ENCODE measurements at regions not wholly inside any gene's neighbourhood (a gene's known extent, or its start where the extent isn't known, plus 50 kb on each side); places are given as distances from the start of the nearest gene placed in this dataset.
"Not testable (repeated sequence)": the region's sequence is repeated elsewhere in the genome, so short reads cannot be mapped to it uniquely, and the experiment has no call there.

GRCh38 chr2:109689182-109689930, 75.2 kb downstream of the SOWAHC start:
- peak overlapping the region; percentile 61 for H3K27ac ChIP-seq
- no peaks in the 10 kb centered on the region for H3K36me3 ChIP-seq
- no peak overlapping the region for H3K4me3 ChIP-seq
- DNase-seq (ENCODE audit: extremely low spot score in 2 of 2), result no peak
- TF ChIP-seq CTCF (IDR thresholded peaks at IDR 0.05), result no peak
- TF ChIP-seq POLR2A (IDR thresholded peaks at IDR 0.05), result no peak
- TF ChIP-seq POLR2AphosphoS5 (IDR thresholded peaks at IDR 0.05; ENCODE audit: insufficient read depth in 1 of 2, low read depth in 1 of 2), result no peak
- intact Hi-C loops (cut with DNase I), result no loop called here
- no peaks in the 10 kb centered on the region for H3K9me3 ChIP-seq
- H3K4me1 ChIP-seq, result peaks cover 57% of the 10 kb centered on the region
- no peaks in the 10 kb centered on the region for H3K27me3 ChIP-seq

GRCh38 chr2:109689973-109690372, 75.8 kb downstream of the SOWAHC start:
- intact Hi-C loops (cut with DNase I), result no loop called here
- Histone ChIP-seq H3K4me1 (peaks cover 63% of the 10 kb centered on the region), H3K36me3 (no peaks in the 10 kb centered on the region), H3K27ac (peak overlapping the region; percentile 61), H3K9me3 (no peaks in the 10 kb centered on the region), H3K27me3 (no peaks in the 10 kb centered on the region), H3K4me3 (no peak overlapping the region)
- TF ChIP-seq POLR2AphosphoS5 (IDR thresholded peaks at IDR 0.05; ENCODE audit: insufficient read depth in 1 of 2, low read depth in 1 of 2) (no peak), POLR2A (IDR thresholded peaks at IDR 0.05) (no peak), CTCF (IDR thresholded peaks at IDR 0.05) (no peak)
- no peak for DNase-seq (ENCODE audit: extremely low spot score in 2 of 2)

GRCh38 chr2:109690457-109690821, 76.3 kb downstream of the SOWAHC start:
- peak overlapping the region; percentile 61 for H3K27ac ChIP-seq
- no peak for DNase-seq (ENCODE audit: extremely low spot score in 2 of 2)
- intact Hi-C loops (cut with DNase I), result no loop called here
- no peak overlapping the region for H3K4me3 ChIP-seq
- H3K9me3 ChIP-seq, result no peaks in the 10 kb centered on the region
- H3K27me3 ChIP-seq, result no peaks in the 10 kb centered on the region
- TF ChIP-seq POLR2AphosphoS5 (IDR thresholded peaks at IDR 0.05; ENCODE audit: insufficient read depth in 1 of 2, low read depth in 1 of 2) (no peak), CTCF (IDR thresholded peaks at IDR 0.05) (no peak), POLR2A (IDR thresholded peaks at IDR 0.05) (no peak)
- peaks cover 63% of the 10 kb centered on the region for H3K4me1 ChIP-seq
- H3K36me3 ChIP-seq, result no peaks in the 10 kb centered on the region

- Histone ChIP-seq H3K27ac (peak overlapping the region; percentile 61), H3K27me3 (no peaks in the 10 kb centered on the region), H3K4me3 (no peak overlapping the region), H3K36me3 (no peaks in the 10 kb centered on the region), H3K9me3 (no peaks in the 10 kb centered on the region), H3K4me1 (peaks cover 63% of the 10 kb centered on the region)
- DNase-seq (ENCODE audit: extremely low spot score in 2 of 2), result no peak
- TF ChIP-seq POLR2AphosphoS5 (IDR thresholded peaks at IDR 0.05; ENCODE audit: insufficient read depth in 1 of 2, low read depth in 1 of 2), result peak in 1 of 2 donors; percentile 79
- TF ChIP-seq POLR2A (IDR thresholded peaks at IDR 0.05), result no peak
- intact Hi-C loops (cut with DNase I), result no loop called here
Measured at GRCh38 chr2:109690822-109691541, 76.8 kb downstream of the SOWAHC start.

- no peak for DNase-seq (ENCODE audit: extremely low spot score in 2 of 2)
- Histone ChIP-seq H3K9me3 (no peaks in the 10 kb centered on the region), H3K4me1 (peaks cover 63% of the 10 kb centered on the region), H3K27me3 (no peaks in the 10 kb centered on the region), H3K4me3 (no peak overlapping the region), H3K27ac (peak overlapping the region; percentile 61), H3K36me3 (no peaks in the 10 kb centered on the region)
- no peak for TF ChIP-seq POLR2A (IDR thresholded peaks at IDR 0.05)
- TF ChIP-seq CTCF (IDR thresholded peaks at IDR 0.05), result no peak
- no peak for TF ChIP-seq POLR2AphosphoS5 (IDR thresholded peaks at IDR 0.05; ENCODE audit: insufficient read depth in 1 of 2, low read depth in 1 of 2)
- intact Hi-C loops (cut with DNase I), result no loop called here
Measured at GRCh38 chr2:109692013-109692743, 78.0 kb downstream of the SOWAHC start.

- H3K36me3 ChIP-seq; H3K4me3 ChIP-seq; H3K27me3 ChIP-seq; intact Hi-C loops (cut with DNase I); DNase-seq (ENCODE audit: extremely low spot score in 2 of 2); H3K9me3 ChIP-seq: not testable (repeated sequence)
- Histone ChIP-seq H3K4me1 (peaks cover 63% of the 10 kb centered on the region), H3K27ac (peak overlapping the region; percentile 61)
Measured at GRCh38 chr2:109692831-109693230, 78.7 kb downstream of the SOWAHC start.

GRCh38 chr2:109693292-109693691, 79.1 kb downstream of the SOWAHC start:
- H3K9me3 ChIP-seq; H3K36me3 ChIP-seq; H3K27me3 ChIP-seq; intact Hi-C loops (cut with DNase I); H3K4me3 ChIP-seq; DNase-seq (ENCODE audit: extremely low spot score in 2 of 2): not testable (repeated sequence)
- H3K27ac ChIP-seq, result peak overlapping the region; percentile 61
- H3K4me1 ChIP-seq, result peaks cover 63% of the 10 kb centered on the region

Measured in vagina (tissue), 2 donors.